Left ventricle myocardium superior (tissue), 1 donor: ENCODE measurements at regions not wholly inside any gene's neighbourhood (a gene's known extent, or its start where the extent isn't known, plus 50 kb on each side); places are given as distances from the start of the nearest gene placed in this dataset.

Experiments used
- ATAC-seq: fragments of 200-7000 bp; cut with Tn5 transposase; one replicate; pipeline ENCODE4 v1.9.1; 2020; ENCODE audit warnings: mild to moderate bottlenecking, moderate library complexity
- DNase-seq: peaks from one replicate; pipeline ENCODE4 v3.0.0-alpha.2; 2020
- intact Hi-C: fragments of 100-400 bp; cut with micrococcal nuclease; formaldehyde crosslinking; loops from one replicate; pipeline ENCODE4 v1.11.0; 2022
- donor health status: DM: no; HTN: yes; CAD: no; lungs with severe emphysema.

- intact Hi-C loops, result no loop called here
- no peak for DNase-seq
- ATAC-seq, result no peak
Observed at GRCh38 chr3:28634019-28634418, 285.4 kb upstream of the AZI2 start.

GRCh38 chr3:28637742-28638141 lies 289.1 kb upstream of the AZI2 start:
- DNase-seq (no peak), ATAC-seq (peak; percentile 66)
- intact Hi-C loops, result no loop called here

GRCh38 chr3:28645149-28645548 lies 296.5 kb upstream of the AZI2 start:
- DNase-seq, result no peak
- no peak for ATAC-seq
- intact Hi-C loops, result no loop called here

- ATAC-seq (no peak), DNase-seq (no peak)
- intact Hi-C loops, result no loop called here
Observed at GRCh38 chr3:28646435-28646834, 297.8 kb upstream of the AZI2 start.

GRCh38 chr3:28649266-28649665 lies 300.6 kb upstream of the AZI2 start:
- no peak for DNase-seq
- ATAC-seq, result no peak
- intact Hi-C loops, result no loop called here

- intact Hi-C loops, result no loop called here
- DNase-seq, result no peak
- no peak for ATAC-seq
Observed at GRCh38 chr3:28651159-28651558, 302.5 kb upstream of the AZI2 start.

- intact Hi-C loops, result no loop called here
- DNase-seq (no peak), ATAC-seq (no peak)
Observed at GRCh38 chr3:28664123-28664522, 315.5 kb upstream of the AZI2 start.

GRCh38 chr3:28667646-28668621 lies 319.3 kb upstream of the AZI2 start:
- intact Hi-C loops, result no loop called here
- peak; percentile 61 for DNase-seq

GRCh38 chr3:28669870-28670269 lies 321.2 kb upstream of the AZI2 start:
- DNase-seq (no peak), ATAC-seq (no peak)
- intact Hi-C loops, result no loop called here

More at GRCh38 chr3:28667646-28668621, 319.3 kb upstream of the AZI2 start:
- peak; percentile 97 for ATAC-seq

GRCh38 chr3:28672406-28672805 lies 323.8 kb upstream of the AZI2 start:
- no peak for ATAC-seq
- intact Hi-C loops, result no loop called here
- DNase-seq, result no peak

- intact Hi-C loops, result no loop called here
- DNase-seq (no peak), ATAC-seq (no peak)
Observed at GRCh38 chr3:28673446-28673845, 324.8 kb upstream of the AZI2 start.

- ATAC-seq, result peak; percentile 90
- intact Hi-C loops, result no loop called here
- no peak for DNase-seq
Observed at GRCh38 chr3:28674212-28674611, 325.6 kb upstream of the AZI2 start.

GRCh38 chr3:28677581-28677980 lies 329.0 kb upstream of the AZI2 start:
- intact Hi-C loops, result no loop called here
- ATAC-seq (no peak), DNase-seq (no peak)

- DNase-seq (no peak), ATAC-seq (no peak)
- intact Hi-C loops, result no loop called here
Observed at GRCh38 chr3:28678086-28678485, 329.5 kb upstream of the AZI2 start.

GRCh38 chr3:28680050-28680449 lies 331.4 kb upstream of the AZI2 start:
- intact Hi-C loops, result no loop called here
- ATAC-seq, result no peak
- DNase-seq, result no peak

GRCh38 chr3:28682121-28682520 lies 333.5 kb upstream of the AZI2 start:
- ATAC-seq (no peak), DNase-seq (no peak)
- intact Hi-C loops, result no loop called here

GRCh38 chr3:28690176-28690575 lies 341.6 kb upstream of the AZI2 start:
- intact Hi-C loops, result no loop called here
- ATAC-seq (no peak), DNase-seq (no peak)

GRCh38 chr3:28698706-28699105 lies 350.1 kb upstream of the AZI2 start:
- no peak for ATAC-seq
- intact Hi-C loops, result no loop called here

GRCh38 chr3:28699283-28699682 lies 350.7 kb upstream of the AZI2 start:
- DNase-seq (no peak), ATAC-seq (no peak)
- intact Hi-C loops, result no loop called here

More at GRCh38 chr3:28698706-28699105, 350.1 kb upstream of the AZI2 start:
- no peak for DNase-seq

GRCh38 chr3:28700728-28701127 lies 352.1 kb upstream of the AZI2 start:
- intact Hi-C loops, result no loop called here
- ATAC-seq (no peak), DNase-seq (no peak)

GRCh38 chr3:28703843-28704242 lies 355.2 kb upstream of the AZI2 start:
- intact Hi-C loops, result no loop called here
- DNase-seq (no peak), ATAC-seq (no peak)
